ENCODE measurements at regions not wholly inside any gene's neighbourhood (a gene's known extent, or its start where the extent isn't known, plus 50 kb on each side); places are given as distances from the start of the nearest gene placed in this dataset.

DNA sequence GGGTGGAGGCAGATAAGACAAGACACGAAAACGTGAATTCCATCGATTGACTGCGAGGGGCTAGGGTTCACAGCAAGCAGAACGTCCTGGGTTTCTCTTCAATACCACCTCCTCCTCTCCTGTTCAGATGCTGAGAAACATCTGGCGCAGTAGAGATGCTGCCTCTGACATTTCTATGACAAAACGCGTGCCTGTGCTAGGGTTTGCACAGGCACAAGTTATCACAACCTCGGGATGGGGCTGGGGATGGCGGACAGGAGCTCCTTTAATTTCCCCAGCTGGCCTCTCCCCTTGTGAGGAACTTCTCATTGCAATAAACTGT is 99.8 kb upstream of the SVIL start:
- whole genome bisulfite sequencing (ENCODE audit: low lambda C conversion rate), result 8% methylated on average over 5 of the region's 10 CpGs
- Histone ChIP-seq H3K27me3 (ENCODE audit: control insufficient read depth in 1 of 2, insufficient read depth in 2 of 2, low read length in 2 of 2) (peaks cover 0 to 13% of the 10 kb centered on the region in 2 experiments; a peak in 2 of 5 replicates), H3K4me3 (replicated peaks in 1 of 3; ENCODE audit: insufficient read depth in 1 of 3, low read depth in 2 of 3, low read length in 3 of 3) (peak overlapping the region; percentile 73 to 88 (median 85)), H3K36me3 (replicated peaks in 1 of 2; ENCODE audit: control insufficient read depth in 1 of 2, insufficient read depth in 2 of 2, low read length in 2 of 2) (no peaks in the 10 kb centered on the region), H3K27ac (ENCODE audit: extremely low read length, insufficient read depth, low read length) (no peak overlapping the region), H2AFZ (ENCODE audit: low read length) (no peak overlapping the region), H3K4me1 (ENCODE audit: insufficient read depth, low read length) (peaks cover 48% of the 10 kb centered on the region), H3K9me3 (ENCODE audit: low read length) (no peaks in the 10 kb centered on the region), H3K79me2 (ENCODE audit: insufficient read depth, low read length) (peaks cover 13% of the 10 kb centered on the region), H3K4me2 (ENCODE audit: low read depth, low read length) (peak overlapping the region; percentile 90), H3K9ac (ENCODE audit: insufficient read depth, low read depth, low read length) (peak overlapping the region; percentile 77), H4K20me1 (ENCODE audit: insufficient read depth, low read length) (no peaks in the 10 kb centered on the region)
- ChIA-PET CTCF (ENCODE audit: low intra/inter-chr PET ratio, low total read pairs) (interaction anchor here (1.6 kb wide), 1 partner anchor 144 kb away, joined by 7 read pairs; no protein-coding TSS in a partner anchor), POLR2A (interaction anchor here (0.8 to 1.5 kb wide), 3 partner anchors 86 to 116 kb away, joined by 3 to 4 read pairs (median 4); no protein-coding TSS in a partner anchor)
- intact Hi-C loops (cut with micrococcal nuclease; ENCODE audit: unreplicated experiment) (no loop called here), in situ Hi-C loops (cut with HindIII; ENCODE audit: extremely low pct_ligation_motif_present, low pct_unique_long_range_greater_than_20kb) (no loop called here)
- FAIRE-seq (no peak), DNase-seq (ENCODE audit: low spot score) (no peak), ATAC-seq (no peak)
- no TSS peak for BruUV-seq (replicated peaks)
- TF ChIP-seq, protein P1, sequence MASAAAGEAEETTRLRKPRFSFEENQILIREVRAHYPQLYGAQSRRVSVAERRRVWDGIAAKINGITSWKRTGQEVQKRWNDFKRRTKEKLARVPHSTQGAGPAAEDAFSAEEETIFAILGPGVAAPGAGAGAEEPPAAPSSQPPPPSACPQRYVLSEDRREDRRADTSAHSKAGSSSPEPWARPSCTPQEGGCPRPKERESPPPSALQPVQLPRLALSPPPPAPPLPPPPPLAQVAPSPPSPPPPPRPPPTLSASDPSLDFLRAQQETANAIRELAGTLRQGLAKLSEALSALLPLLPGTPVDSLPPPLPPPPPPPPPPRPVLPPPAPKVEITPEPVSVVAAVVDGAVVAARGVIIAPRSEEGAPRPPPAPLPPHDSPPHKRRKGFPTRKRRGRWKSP (CRISPR knock-in tag; IDR thresholded peaks at IDR 0.05), result 0 out of 2 replicates have a peak, but pooled peaks have one; percentile 50
- TF ChIP-seq, protein P2, sequence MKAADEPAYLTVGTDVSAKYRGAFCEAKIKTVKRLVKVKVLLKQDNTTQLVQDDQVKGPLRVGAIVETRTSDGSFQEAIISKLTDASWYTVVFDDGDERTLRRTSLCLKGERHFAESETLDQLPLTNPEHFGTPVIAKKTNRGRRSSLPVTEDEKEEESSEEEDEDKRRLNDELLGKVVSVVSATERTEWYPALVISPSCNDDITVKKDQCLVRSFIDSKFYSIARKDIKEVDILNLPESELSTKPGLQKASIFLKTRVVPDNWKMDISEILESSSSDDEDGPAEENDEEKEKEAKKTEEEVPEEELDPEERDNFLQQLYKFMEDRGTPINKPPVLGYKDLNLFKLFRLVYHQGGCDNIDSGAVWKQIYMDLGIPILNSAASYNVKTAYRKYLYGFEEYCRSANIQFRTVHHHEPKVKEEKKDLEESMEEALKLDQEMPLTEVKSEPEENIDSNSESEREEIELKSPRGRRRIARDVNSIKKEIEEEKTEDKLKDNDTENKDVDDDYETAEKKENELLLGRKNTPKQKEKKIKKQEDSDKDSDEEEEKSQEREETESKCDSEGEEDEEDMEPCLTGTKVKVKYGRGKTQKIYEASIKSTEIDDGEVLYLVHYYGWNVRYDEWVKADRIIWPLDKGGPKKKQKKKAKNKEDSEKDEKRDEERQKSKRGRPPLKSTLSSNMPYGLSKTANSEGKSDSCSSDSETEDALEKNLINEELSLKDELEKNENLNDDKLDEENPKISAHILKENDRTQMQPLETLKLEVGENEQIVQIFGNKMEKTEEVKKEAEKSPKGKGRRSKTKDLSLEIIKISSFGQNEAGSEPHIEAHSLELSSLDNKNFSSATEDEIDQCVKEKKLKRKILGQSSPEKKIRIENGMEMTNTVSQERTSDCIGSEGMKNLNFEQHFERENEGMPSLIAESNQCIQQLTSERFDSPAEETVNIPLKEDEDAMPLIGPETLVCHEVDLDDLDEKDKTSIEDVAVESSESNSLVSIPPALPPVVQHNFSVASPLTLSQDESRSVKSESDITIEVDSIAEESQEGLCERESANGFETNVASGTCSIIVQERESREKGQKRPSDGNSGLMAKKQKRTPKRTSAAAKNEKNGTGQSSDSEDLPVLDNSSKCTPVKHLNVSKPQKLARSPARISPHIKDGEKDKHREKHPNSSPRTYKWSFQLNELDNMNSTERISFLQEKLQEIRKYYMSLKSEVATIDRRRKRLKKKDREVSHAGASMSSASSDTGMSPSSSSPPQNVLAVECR (CRISPR knock-in tag; IDR thresholded peaks at IDR 0.05; ENCODE audit: borderline replicate concordance), result peak; percentile 12; the same call in 1 of the 2 replicates
- TF ChIP-seq ZNF501 (CRISPR knock-in tag; IDR thresholded peaks at IDR 0.05) (peak; percentile 56; the same call in 1 of the 2 replicates), KLF15 (CRISPR knock-in tag; IDR thresholded peaks at IDR 0.05; ENCODE audit: borderline replicate concordance) (no peak), ZBTB3 (CRISPR knock-in tag; IDR thresholded peaks at IDR 0.05; ENCODE audit: borderline replicate concordance, low read depth) (no peak), HOXA7 (CRISPR knock-in tag; IDR thresholded peaks at IDR 0.05) (no peak), FOXK1 (CRISPR knock-in tag; IDR thresholded peaks at IDR 0.05; ENCODE audit: borderline replicate concordance, low read depth) (no peak)
- TF ChIP-seq, protein P3, sequence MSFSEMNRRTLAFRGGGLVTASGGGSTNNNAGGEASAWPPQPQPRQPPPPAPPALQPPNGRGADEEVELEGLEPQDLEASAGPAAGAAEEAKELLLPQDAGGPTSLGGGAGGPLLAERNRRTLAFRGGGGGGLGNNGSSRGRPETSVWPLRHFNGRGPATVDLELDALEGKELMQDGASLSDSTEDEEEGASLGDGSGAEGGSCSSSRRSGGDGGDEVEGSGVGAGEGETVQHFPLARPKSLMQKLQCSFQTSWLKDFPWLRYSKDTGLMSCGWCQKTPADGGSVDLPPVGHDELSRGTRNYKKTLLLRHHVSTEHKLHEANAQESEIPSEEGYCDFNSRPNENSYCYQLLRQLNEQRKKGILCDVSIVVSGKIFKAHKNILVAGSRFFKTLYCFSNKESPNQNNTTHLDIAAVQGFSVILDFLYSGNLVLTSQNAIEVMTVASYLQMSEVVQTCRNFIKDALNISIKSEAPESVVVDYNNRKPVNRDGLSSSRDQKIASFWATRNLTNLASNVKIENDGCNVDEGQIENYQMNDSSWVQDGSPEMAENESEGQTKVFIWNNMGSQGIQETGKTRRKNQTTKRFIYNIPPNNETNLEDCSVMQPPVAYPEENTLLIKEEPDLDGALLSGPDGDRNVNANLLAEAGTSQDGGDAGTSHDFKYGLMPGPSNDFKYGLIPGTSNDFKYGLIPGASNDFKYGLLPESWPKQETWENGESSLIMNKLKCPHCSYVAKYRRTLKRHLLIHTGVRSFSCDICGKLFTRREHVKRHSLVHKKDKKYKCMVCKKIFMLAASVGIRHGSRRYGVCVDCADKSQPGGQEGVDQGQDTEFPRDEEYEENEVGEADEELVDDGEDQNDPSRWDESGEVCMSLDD (CRISPR knock-in tag; IDR thresholded peaks at IDR 0.05; ENCODE audit: borderline replicate concordance), result no peak
- TF ChIP-seq, protein P4, sequence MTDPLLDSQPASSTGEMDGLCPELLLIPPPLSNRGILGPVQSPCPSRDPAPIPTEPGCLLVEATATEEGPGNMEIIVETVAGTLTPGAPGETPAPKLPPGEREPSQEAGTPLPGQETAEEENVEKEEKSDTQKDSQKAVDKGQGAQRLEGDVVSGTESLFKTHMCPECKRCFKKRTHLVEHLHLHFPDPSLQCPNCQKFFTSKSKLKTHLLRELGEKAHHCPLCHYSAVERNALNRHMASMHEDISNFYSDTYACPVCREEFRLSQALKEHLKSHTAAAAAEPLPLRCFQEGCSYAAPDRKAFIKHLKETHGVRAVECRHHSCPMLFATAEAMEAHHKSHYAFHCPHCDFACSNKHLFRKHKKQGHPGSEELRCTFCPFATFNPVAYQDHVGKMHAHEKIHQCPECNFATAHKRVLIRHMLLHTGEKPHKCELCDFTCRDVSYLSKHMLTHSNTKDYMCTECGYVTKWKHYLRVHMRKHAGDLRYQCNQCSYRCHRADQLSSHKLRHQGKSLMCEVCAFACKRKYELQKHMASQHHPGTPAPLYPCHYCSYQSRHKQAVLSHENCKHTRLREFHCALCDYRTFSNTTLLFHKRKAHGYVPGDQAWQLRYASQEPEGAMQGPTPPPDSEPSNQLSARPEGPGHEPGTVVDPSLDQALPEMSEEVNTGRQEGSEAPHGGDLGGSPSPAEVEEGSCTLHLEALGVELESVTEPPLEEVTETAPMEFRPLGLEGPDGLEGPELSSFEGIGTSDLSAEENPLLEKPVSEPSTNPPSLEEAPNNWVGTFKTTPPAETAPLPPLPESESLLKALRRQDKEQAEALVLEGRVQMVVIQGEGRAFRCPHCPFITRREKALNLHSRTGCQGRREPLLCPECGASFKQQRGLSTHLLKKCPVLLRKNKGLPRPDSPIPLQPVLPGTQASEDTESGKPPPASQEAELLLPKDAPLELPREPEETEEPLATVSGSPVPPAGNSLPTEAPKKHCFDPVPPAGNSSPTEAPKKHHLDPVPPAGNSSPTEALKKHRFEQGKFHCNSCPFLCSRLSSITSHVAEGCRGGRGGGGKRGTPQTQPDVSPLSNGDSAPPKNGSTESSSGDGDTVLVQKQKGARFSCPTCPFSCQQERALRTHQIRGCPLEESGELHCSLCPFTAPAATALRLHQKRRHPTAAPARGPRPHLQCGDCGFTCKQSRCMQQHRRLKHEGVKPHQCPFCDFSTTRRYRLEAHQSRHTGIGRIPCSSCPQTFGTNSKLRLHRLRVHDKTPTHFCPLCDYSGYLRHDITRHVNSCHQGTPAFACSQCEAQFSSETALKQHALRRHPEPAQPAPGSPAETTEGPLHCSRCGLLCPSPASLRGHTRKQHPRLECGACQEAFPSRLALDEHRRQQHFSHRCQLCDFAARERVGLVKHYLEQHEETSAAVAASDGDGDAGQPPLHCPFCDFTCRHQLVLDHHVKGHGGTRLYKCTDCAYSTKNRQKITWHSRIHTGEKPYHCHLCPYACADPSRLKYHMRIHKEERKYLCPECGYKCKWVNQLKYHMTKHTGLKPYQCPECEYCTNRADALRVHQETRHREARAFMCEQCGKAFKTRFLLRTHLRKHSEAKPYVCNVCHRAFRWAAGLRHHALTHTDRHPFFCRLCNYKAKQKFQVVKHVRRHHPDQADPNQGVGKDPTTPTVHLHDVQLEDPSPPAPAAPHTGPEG (CRISPR knock-in tag; IDR thresholded peaks at IDR 0.05), result no peak
